DND-41 (cell line): ENCODE measurements at regions not wholly inside any gene's neighbourhood (a gene's known extent, or its start where the extent isn't known, plus 50 kb on each side); places are given as distances from the start of the nearest gene placed in this dataset.

ENCODE experiments used
- CTCF ChIP-seq: IDR thresholded peaks from 2 replicates; pipeline ENCODE4 v1.5.1; 2012; ENCODE audit warnings: borderline replicate concordance, low read length, moderate library complexity, mild to moderate bottlenecking; ENCODE audit not compliant: poor library complexity, severe bottlenecking; ENCODE audit errors: extremely low read depth
- EZH2 ChIP-seq: IDR thresholded peaks from 3 replicates; pipeline ENCODE4 v1.6.1; 2012; ENCODE audit warnings: borderline replicate concordance, low read depth, mild to moderate bottlenecking, moderate library complexity, low read length, inconsistent platforms; ENCODE audit not compliant: severe bottlenecking

GRCh38 chr3:158976966-158977365 lies 175.1 kb downstream of the MFSD1 start:
- TF ChIP-seq CTCF (no peak), EZH2 (no peak)
